Tibial nerve (tissue), 3 donors: ENCODE measurements at regions not wholly inside any gene's neighbourhood (a gene's known extent, or its start where the extent isn't known, plus 50 kb on each side); places are given as distances from the start of the nearest gene placed in this dataset.

Experiments
- POLR2A ChIP-seq, 2 donors: fragments of 450-650 bp; IDR thresholded peaks; one replicate each; pipeline ENCODE4 v1.6.1; 2017; ENCODE audit warnings: antibody characterized with exemption in 2 of 2, mild to moderate bottlenecking in 2 of 2, moderate library complexity in 2 of 2
- TF ChIP-seq, protein P1 (sequence below), 5 experiments: fragments of 200-600 bp in 3 of 5; fragments of 450-650 bp in 2 of 5; sonication (generic) in 3 of 5; IDR thresholded peaks; one replicate each; pipeline ENCODE4 v1.5.1; 2016 to 2019; ENCODE audit warnings: antibody characterized with exemption in 5 of 5, mild to moderate bottlenecking in 3 of 5, moderate library complexity in 2 of 5

GRCh38 chr15:47484059-47484458 lies 233.2 kb upstream of the SEMA6D start:
- TF ChIP-seq, protein P1, sequence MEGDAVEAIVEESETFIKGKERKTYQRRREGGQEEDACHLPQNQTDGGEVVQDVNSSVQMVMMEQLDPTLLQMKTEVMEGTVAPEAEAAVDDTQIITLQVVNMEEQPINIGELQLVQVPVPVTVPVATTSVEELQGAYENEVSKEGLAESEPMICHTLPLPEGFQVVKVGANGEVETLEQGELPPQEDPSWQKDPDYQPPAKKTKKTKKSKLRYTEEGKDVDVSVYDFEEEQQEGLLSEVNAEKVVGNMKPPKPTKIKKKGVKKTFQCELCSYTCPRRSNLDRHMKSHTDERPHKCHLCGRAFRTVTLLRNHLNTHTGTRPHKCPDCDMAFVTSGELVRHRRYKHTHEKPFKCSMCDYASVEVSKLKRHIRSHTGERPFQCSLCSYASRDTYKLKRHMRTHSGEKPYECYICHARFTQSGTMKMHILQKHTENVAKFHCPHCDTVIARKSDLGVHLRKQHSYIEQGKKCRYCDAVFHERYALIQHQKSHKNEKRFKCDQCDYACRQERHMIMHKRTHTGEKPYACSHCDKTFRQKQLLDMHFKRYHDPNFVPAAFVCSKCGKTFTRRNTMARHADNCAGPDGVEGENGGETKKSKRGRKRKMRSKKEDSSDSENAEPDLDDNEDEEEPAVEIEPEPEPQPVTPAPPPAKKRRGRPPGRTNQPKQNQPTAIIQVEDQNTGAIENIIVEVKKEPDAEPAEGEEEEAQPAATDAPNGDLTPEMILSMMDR (IDR thresholded peaks at IDR 0.05), result no peak
- TF ChIP-seq POLR2A (IDR thresholded peaks at IDR 0.05), result no peak
